ENCODE measurements at regions not wholly inside any gene's neighbourhood (a gene's known extent, or its start where the extent isn't known, plus 50 kb on each side); places are given as distances from the start of the nearest gene placed in this dataset.

- Histone ChIP-seq H4K8ac (ENCODE audit: extremely low read depth, insufficient read depth, low read length) (no peak overlapping the region), H3K79me2 (ENCODE audit: control insufficient read depth in 1 of 2, insufficient read depth in 2 of 2, low read length in 2 of 2) (no peaks in the 10 kb centered on the region), H3K4ac (replicated peaks; ENCODE audit: insufficient read length, low read depth, low read length) (no peak overlapping the region), H4K5ac (ENCODE audit: insufficient read length, low read depth, low read length) (no peak overlapping the region), H3K79me1 (ENCODE audit: low read depth, low read length) (no peaks in the 10 kb centered on the region), H4K91ac (replicated peaks; ENCODE audit: insufficient read length, low read length) (no peak overlapping the region), H4K20me1 (replicated peaks in 1 of 2; ENCODE audit: control insufficient read depth in 1 of 2, insufficient read depth in 2 of 2, low read length in 2 of 2) (no peaks in the 10 kb centered on the region), H2AFZ (ENCODE audit: low read length) (no peak overlapping the region), H2BK15ac (ENCODE audit: low read length) (no peak overlapping the region), H3K14ac (ENCODE audit: insufficient read length) (no peak overlapping the region), H3K23me2 (ENCODE audit: low read depth, low read length) (no peaks in the 10 kb centered on the region), H3K56ac (replicated peaks; ENCODE audit: insufficient read length, low read depth, low read length) (no peak overlapping the region), H3K23ac (ENCODE audit: insufficient read length) (no peak overlapping the region), H3K18ac (ENCODE audit: extremely low read depth, low read length) (no peak overlapping the region), H3K4me1 (replicated peaks in 1 of 4; ENCODE audit: control insufficient read depth in 3 of 4, insufficient read depth in 4 of 4, low read length in 3 of 4) (no peaks in the 10 kb centered on the region), H3K36me3 (ENCODE audit: control insufficient read depth in 2 of 4, insufficient read depth in 4 of 4, low read length in 3 of 4) (no peaks in the 10 kb centered on the region), H2BK5ac (ENCODE audit: low read depth, low read length) (no peak overlapping the region), H3K4me2 (ENCODE audit: insufficient read depth in 1 of 2, low read depth in 2 of 2, low read length in 2 of 2) (no peak overlapping the region), H3K4me3 (ENCODE audit: extremely low read depth in 1 of 4, insufficient read depth in 2 of 4, low read depth in 3 of 4, low read length in 4 of 4) (no peak overlapping the region), H3K27ac (ENCODE audit: low read depth, low read length) (no peak overlapping the region), H2BK120ac (replicated peaks; ENCODE audit: low read depth, low read length) (no peak overlapping the region), H3K9ac (replicated peaks in 1 of 4; ENCODE audit: extremely low read depth in 1 of 4, low read depth in 3 of 4, low read length in 3 of 4) (no peak overlapping the region), H3K9me3 (ENCODE audit: insufficient read depth in 2 of 2, low read depth in 1 of 2, low read length in 1 of 2) (no peaks in the 10 kb centered on the region), H2BK12ac (ENCODE audit: low read depth, low read length) (no peak overlapping the region), H2BK20ac (ENCODE audit: low read length) (no peak overlapping the region), H2AK5ac (ENCODE audit: low read depth, low read length) (no peak overlapping the region), H3K27me3 (replicated peaks in 1 of 4; ENCODE audit: control insufficient read depth in 3 of 4, extremely low read depth in 1 of 4, insufficient read depth in 3 of 4, low read length in 3 of 4) (no peaks in the 10 kb centered on the region)
- no peak for DNase-seq (ENCODE audit: low read depth in 1 of 2, low spot score in 2 of 2)
- POLR2A ChIA-PET (ENCODE audit: partially characterized antibody): no interaction called here
- FAIRE-seq: no peak
- CTCF ChIA-PET (ENCODE audit: partially characterized antibody): interaction anchor here (1.1 to 1.7 kb wide), 3 partner anchors 8 to 64 kb away, joined by 3 to 4 read pairs (median 3); no protein-coding TSS in a partner anchor
- 54 to 87% methylated on average over 1 to 10 of the region's 10 CpGs for WGBS, 2 experiments (ENCODE audit: extremely low coverage in 1 of 2, insufficient coverage in 1 of 2, insufficient read length in 1 of 2, insufficient replicate concordance in 2 of 2, low coverage in 1 of 2, low lambda C conversion rate in 2 of 2, missing lambda C conversion rate in 1 of 2)
- TF ChIP-seq CTBP2 (IDR thresholded peaks at IDR 0.05; ENCODE audit: borderline replicate concordance, insufficient read depth, insufficient read length, low read length) (no peak), SIRT6 (IDR thresholded peaks at IDR 0.05; ENCODE audit: low read length) (no peak), TCF12 (IDR thresholded peaks at IDR 0.05; ENCODE audit: low read depth, low read length) (no peak), NRF1 (IDR thresholded peaks at IDR 0.05; ENCODE audit: low read depth, low read length) (no peak), TBP (IDR thresholded peaks at IDR 0.05; ENCODE audit: low read depth, low read length) (no peak)
Measured at GRCh38 chr20:6644813-6645628, 122.5 kb upstream of the BMP2 start.
